HEK293T (cell line): ENCODE measurements at regions not wholly inside any gene's neighbourhood (a gene's known extent, or its start where the extent isn't known, plus 50 kb on each side); places are given as distances from the start of the nearest gene placed in this dataset.

Experiments
- CTCF ChIA-PET: fragments of 350-600 bp; formaldehyde crosslinking; extraction: SDS; loops from one replicate; lab custom pipeline; 2021; ENCODE audit warnings: antibody characterized with exemption, inconsistent platforms; lab: Yijun Ruan, JAX
- POLR2A ChIA-PET: fragments of 350-600 bp; formaldehyde crosslinking; extraction: SDS; loops from one replicate; lab custom pipeline; 2020; ENCODE audit warnings: antibody characterized with exemption, inconsistent platforms; lab: Yijun Ruan, JAX
- DNase-seq: peaks from one replicate; pipeline ENCODE4 v3.0.0; 2012; ENCODE audit warnings: mixed read lengths; ENCODE audit errors: extremely low spot score
- ARNT ChIP-seq: fragments of 450-650 bp; IDR thresholded peaks from 2 replicates; pipeline ENCODE4 v1.6.1; 2017; ENCODE audit warnings: mild to moderate bottlenecking
- BHLHE40 ChIP-seq: fragments of 450-650 bp; IDR thresholded peaks from 2 replicates; pipeline ENCODE4 v1.6.1; 2016; ENCODE audit warnings: mild to moderate bottlenecking, moderate library complexity, borderline replicate concordance
- CTBP1 ChIP-seq: fragments of 450-650 bp; IDR thresholded peaks from 2 replicates; pipeline ENCODE4 v1.6.1; 2016; ENCODE audit warnings: borderline replicate concordance
- ELF4 ChIP-seq: fragments of 450-650 bp; IDR thresholded peaks from 2 replicates; pipeline ENCODE4 v1.6.1; 2017; ENCODE audit warnings: antibody characterized with exemption
- FOXA1 ChIP-seq: fragments of 450-650 bp; IDR thresholded peaks from 2 replicates; pipeline ENCODE4 v1.6.1; 2016; ENCODE audit warnings: mild to moderate bottlenecking
- FOXK2 ChIP-seq: fragments of 450-650 bp; IDR thresholded peaks from 2 replicates; pipeline ENCODE4 v1.6.1; 2016; ENCODE audit warnings: mild to moderate bottlenecking
- FOXM1 ChIP-seq: fragments of 450-650 bp; IDR thresholded peaks from 2 replicates; pipeline ENCODE4 v1.6.1; 2017; ENCODE audit warnings: mild to moderate bottlenecking, borderline replicate concordance
- HDGF ChIP-seq: fragments of 450-650 bp; IDR thresholded peaks from 2 replicates; pipeline ENCODE4 v1.6.1; 2017; ENCODE audit warnings: antibody characterized with exemption, borderline replicate concordance
- L3MBTL2 ChIP-seq: fragments of 450-650 bp; conservative IDR thresholded peaks from 2 replicates; pipeline ENCODE4 v1.6.1; 2016; ENCODE audit warnings: mild to moderate bottlenecking
- LEF1 ChIP-seq: fragments of 450-650 bp; IDR thresholded peaks from 2 replicates; pipeline ENCODE4 v1.6.1; 2017; ENCODE audit warnings: mild to moderate bottlenecking, borderline replicate concordance
- NFRKB ChIP-seq: fragments of 450-650 bp; IDR thresholded peaks from 2 replicates; pipeline ENCODE4 v1.6.1; 2016; ENCODE audit warnings: mild to moderate bottlenecking, moderate library complexity
- SP1 ChIP-seq: fragments of 450-650 bp; IDR thresholded peaks from 2 replicates; pipeline ENCODE4 v1.6.1; 2017
- SUZ12 ChIP-seq: fragments of 450-650 bp; IDR thresholded peaks from 2 replicates; pipeline ENCODE4 v1.6.1; 2016; ENCODE audit warnings: mild to moderate bottlenecking
- TARDBP ChIP-seq: fragments of 450-650 bp; IDR thresholded peaks from 2 replicates; pipeline ENCODE4 v1.6.1; 2016
- ZNF384 ChIP-seq: fragments of 450-650 bp; IDR thresholded peaks from 2 replicates; pipeline ENCODE4 v1.6.1; 2016
- TF ChIP-seq, protein P1 (sequence below): fragments of 450-650 bp; IDR thresholded peaks from 2 replicates; pipeline ENCODE4 v1.6.1; 2016

DNA sequence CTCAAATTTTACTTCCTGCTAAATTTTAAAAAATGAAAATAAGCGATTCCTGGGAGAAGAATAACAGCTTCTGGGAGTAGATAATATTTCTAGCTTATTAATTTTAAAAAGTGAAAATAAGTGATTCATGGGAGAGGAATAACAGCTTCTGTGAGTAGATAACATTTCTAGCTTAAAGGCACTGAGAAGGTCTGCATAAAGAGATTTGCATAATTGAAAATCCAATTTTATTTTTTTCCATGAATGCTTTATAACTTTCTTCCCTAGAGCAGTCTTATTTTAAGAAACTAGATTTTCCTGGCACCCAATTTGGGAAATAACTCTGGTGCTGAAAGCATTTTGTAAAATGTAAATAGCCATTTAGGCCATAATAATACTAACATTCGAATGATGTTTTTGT lies 65.9 kb upstream of the ASTN2 start:
- CTCF ChIA-PET, result no interaction called here

DNA sequence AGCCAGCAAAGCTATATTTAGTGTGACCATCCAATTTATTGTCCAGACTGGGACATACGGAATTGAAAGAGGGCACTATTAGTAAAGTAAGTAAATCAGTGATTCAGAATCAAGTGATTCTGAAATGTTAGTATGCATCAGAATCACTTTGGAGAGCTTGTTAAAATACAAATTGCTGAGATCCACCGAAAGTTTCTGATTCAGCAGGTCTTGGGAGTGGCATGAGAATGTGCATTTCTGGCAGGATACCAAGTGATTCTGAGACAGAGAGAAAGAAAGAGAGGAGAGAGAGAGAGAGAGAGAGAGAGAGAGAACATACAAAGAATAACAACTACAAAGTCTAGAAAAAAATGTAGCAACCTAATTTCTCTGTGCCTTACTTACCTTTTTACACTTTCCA lies 65.4 kb upstream of the ASTN2 start:
- no peak for DNase-seq
- ChIA-PET CTCF (no interaction called here), POLR2A (no interaction called here)
- TF ChIP-seq LEF1, result no peak
- no peak for TF ChIP-seq ZNF384
- no peak for TF ChIP-seq SP1
- TF ChIP-seq BHLHE40, result no peak
- TF ChIP-seq HDGF, result no peak
- no peak for TF ChIP-seq FOXK2
- no peak for TF ChIP-seq SUZ12
- TF ChIP-seq, protein P1, sequence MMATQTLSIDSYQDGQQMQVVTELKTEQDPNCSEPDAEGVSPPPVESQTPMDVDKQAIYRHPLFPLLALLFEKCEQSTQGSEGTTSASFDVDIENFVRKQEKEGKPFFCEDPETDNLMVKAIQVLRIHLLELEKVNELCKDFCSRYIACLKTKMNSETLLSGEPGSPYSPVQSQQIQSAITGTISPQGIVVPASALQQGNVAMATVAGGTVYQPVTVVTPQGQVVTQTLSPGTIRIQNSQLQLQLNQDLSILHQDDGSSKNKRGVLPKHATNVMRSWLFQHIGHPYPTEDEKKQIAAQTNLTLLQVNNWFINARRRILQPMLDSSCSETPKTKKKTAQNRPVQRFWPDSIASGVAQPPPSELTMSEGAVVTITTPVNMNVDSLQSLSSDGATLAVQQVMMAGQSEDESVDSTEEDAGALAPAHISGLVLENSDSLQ, result no peak
- TF ChIP-seq L3MBTL2, result no peak
- no peak for TF ChIP-seq NFRKB
- TF ChIP-seq FOXA1, result no peak
- no peak for TF ChIP-seq TARDBP
- no peak for TF ChIP-seq ARNT
- TF ChIP-seq FOXM1, result no peak
- TF ChIP-seq ELF4, result no peak
- no peak for TF ChIP-seq CTBP1

More for the DNA sequence above, 65.9 kb upstream of the ASTN2 start:
- no peak for DNase-seq
- POLR2A ChIA-PET, result no interaction called here
- TF ChIP-seq HDGF, result no peak

DNA sequence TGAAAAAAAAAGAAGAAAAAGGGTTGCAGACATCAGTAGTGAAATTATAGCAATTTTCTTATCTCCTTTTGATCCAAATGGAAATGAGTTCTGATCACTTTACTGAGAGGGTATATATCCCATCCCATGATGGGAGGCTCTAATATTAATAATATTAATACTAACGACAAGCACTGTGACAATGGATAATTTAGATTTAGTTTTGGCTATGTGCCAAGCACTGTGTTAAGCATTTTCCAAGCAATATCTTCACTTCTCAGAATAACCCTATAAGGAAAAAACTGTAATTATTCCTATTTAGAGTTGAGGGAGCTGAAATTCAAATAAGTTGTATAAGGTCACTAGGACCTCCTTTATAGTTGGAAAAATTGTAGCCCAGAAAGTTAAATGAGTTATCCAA lies 58.4 kb upstream of the ASTN2 start:
- no peak for DNase-seq
- ChIA-PET CTCF (no interaction called here), POLR2A (no interaction called here)

DNA sequence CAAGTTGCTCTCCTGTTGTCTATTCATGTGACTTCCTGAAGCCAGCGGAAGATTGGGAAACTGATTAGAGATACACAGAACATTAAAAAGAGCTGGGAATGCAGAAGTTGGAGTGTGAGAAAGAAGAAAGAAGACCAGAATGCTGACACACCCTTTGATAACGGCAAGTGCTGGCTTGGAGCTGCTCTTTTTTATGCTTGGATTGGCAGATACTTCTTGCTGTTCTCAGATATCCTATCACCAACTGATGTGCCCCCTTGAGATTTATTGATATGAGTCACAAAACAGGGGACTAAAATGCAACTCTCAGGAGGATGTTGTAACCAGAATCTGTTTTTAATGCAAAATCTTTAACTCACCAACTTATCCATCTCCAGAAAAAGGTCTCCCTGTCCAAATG lies 56.0 kb upstream of the ASTN2 start:
- ChIA-PET CTCF (no interaction called here), POLR2A (no interaction called here)
- TF ChIP-seq BHLHE40 (no peak), TARDBP (no peak), CTBP1 (no peak), LEF1 (no peak), SP1 (no peak), NFRKB (no peak), SUZ12 (no peak)
- DNase-seq, result no peak

More for the DNA sequence above, 58.4 kb upstream of the ASTN2 start:
- TF ChIP-seq FOXM1 (no peak), HDGF (no peak), FOXA1 (no peak), CTBP1 (no peak), TARDBP (no peak), NFRKB (no peak), BHLHE40 (no peak)
- TF ChIP-seq, protein P1, result no peak

DNA sequence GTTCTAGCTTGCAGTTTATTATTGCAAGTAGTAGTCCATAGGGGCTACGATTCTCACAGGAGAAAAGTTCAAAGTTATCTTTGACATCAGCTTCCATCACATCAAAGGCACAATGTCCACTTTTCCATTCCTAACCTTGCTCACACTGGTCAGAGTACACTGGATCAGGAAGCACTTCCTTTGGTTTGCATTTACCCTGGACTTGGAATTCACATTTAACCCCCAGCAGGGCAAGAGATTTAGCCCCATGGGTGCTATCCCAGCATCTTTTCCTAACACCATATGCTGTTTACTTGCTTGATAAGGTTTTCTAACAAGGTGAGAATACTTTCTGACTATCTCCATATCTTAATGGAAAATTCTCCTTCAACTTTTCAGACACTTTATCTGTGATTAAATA lies 55.6 kb upstream of the ASTN2 start:
- DNase-seq, result no peak
- ChIA-PET CTCF (no interaction called here), POLR2A (no interaction called here)
- TF ChIP-seq FOXK2 (no peak), LEF1 (no peak), SP1 (no peak), FOXM1 (no peak), TARDBP (no peak), ELF4 (no peak), L3MBTL2 (no peak), ZNF384 (no peak), NFRKB (no peak), ARNT (no peak), FOXA1 (no peak), CTBP1 (no peak)

DNA sequence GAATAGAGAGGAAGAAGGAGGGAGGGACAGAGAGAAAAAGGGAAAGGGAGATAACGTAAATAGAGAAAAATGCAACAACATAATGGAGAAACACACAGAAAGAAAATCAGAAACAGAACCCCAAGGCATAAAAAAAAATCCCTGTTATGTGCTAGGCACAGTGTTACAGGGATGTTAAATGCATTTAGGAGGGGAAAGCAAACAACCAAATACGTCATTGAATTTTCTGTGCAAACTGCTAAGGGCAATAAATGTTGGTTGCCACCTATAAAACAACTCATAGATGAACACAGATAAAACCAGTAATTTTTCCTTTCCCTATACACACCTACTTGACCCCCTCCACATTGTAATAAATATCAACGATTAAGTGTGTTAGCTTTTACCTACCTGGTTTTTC lies 51.3 kb upstream of the ASTN2 start:
- DNase-seq, result no peak
- TF ChIP-seq, protein P1, result no peak
- no peak for TF ChIP-seq ZNF384
- TF ChIP-seq ARNT, result no peak
- no peak for TF ChIP-seq SUZ12
- no peak for TF ChIP-seq FOXK2
- TF ChIP-seq SP1, result no peak
- TF ChIP-seq HDGF, result no peak
- no peak for TF ChIP-seq BHLHE40
- no peak for TF ChIP-seq CTBP1
- POLR2A ChIA-PET, result no interaction called here
- CTCF ChIA-PET, result no interaction called here

DNA sequence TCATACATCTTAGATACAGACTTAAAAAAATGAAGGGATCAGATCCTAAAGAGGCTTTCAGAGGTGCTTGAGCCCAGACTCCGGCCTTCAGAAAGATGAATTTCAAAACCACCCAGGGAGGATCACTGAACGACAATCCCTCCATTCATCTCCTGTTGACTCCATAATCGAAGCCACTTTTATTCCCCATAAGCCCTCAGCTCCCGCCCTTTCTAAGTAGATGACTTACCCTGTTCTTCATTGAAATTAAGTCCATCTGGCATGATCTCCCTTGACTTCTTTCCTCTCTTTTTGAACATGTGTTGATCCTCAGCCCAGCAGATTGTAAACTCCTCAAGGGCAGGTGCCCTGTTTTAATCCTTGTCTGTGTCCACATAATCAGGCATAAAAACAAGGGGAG lies 50.8 kb upstream of the ASTN2 start:
- CTCF ChIA-PET, result no interaction called here
- DNase-seq, result no peak
- TF ChIP-seq ZNF384 (no peak), LEF1 (no peak), L3MBTL2 (no peak), TARDBP (no peak), FOXA1 (no peak), ARNT (no peak), ELF4 (no peak), SUZ12 (no peak), CTBP1 (no peak), HDGF (no peak), SP1 (no peak), FOXM1 (no peak), NFRKB (no peak), BHLHE40 (no peak), FOXK2 (no peak)
- TF ChIP-seq, protein P1, result no peak
- POLR2A ChIA-PET, result no interaction called here
